Small intestine (tissue), 7 donors: ENCODE measurements at regions not wholly inside any gene's neighbourhood (a gene's known extent, or its start where the extent isn't known, plus 50 kb on each side); places are given as distances from the start of the nearest gene placed in this dataset.

Source experiments
- DNase-seq, 2 donors: peaks; one replicate each; pipeline versions ENCODE4 v3.0.0 to v3.0.0-alpha.2; 2013
- FAIRE-seq: peaks from 2 replicates; lab custom pipeline; 2012; peaks lifted over from hg19 to GRCh38; lab: Jason Lieb, UNC
- H3K27ac ChIP-seq, 3 donors: one replicate each; pipeline ENCODE4 v1.5.1; 2013; ENCODE audit warnings: low read length in 2 of 3, mild to moderate bottlenecking in 2 of 3, control low read depth in 1 of 3, inconsistent platforms in 1 of 3, low read depth in 1 of 3, moderate library complexity in 1 of 3
- H3K27me3 ChIP-seq, 3 donors: one replicate each; pipeline ENCODE4 v1.6.1; 2013; ENCODE audit warnings: low read length in 3 of 3, inconsistent platforms in 1 of 3; ENCODE audit not compliant: control insufficient read depth in 3 of 3, insufficient read depth in 3 of 3
- H3K36me3 ChIP-seq, 3 donors: one replicate each; pipeline ENCODE4 v1.6.1; 2013; ENCODE audit warnings: low read length in 3 of 3, inconsistent platforms in 1 of 3, low read depth in 1 of 3, mild to moderate bottlenecking in 1 of 3, moderate library complexity in 1 of 3; ENCODE audit not compliant: control insufficient read depth in 3 of 3, insufficient read depth in 2 of 3
- H3K4me1 ChIP-seq, 3 donors: one replicate each; pipeline ENCODE4 v1.6.1; 2013; ENCODE audit warnings: low read length in 2 of 3, inconsistent platforms in 1 of 3, low read depth in 1 of 3, mild to moderate bottlenecking in 1 of 3, moderate library complexity in 1 of 3; ENCODE audit not compliant: control insufficient read depth in 3 of 3, insufficient read depth in 2 of 3
- H3K4me3 ChIP-seq, 3 donors: one replicate each; pipeline ENCODE4 v1.5.1; 2013; ENCODE audit warnings: low read length in 3 of 3, control low read depth in 1 of 3, inconsistent platforms in 1 of 3, low read depth in 1 of 3, mild to moderate bottlenecking in 1 of 3, moderate library complexity in 1 of 3
- H3K9me3 ChIP-seq, 2 donors: one replicate each; pipeline ENCODE4 v1.6.1; 2013; ENCODE audit warnings: low read depth in 1 of 2, low read length in 1 of 2; ENCODE audit not compliant: control insufficient read depth in 2 of 2, insufficient read depth in 1 of 2
- WGBS, 3 donors: extraction: QIAGEN DNeasy Blood & Tissue Kit; methylation state at CpG; one replicate each; pipeline ENCODE4 v1.1.7; 2013; 5-methylcytosine and 5-hydroxymethylcytosine counted together
- donor health status: healthy with polysubstance abuse.
- donor health status: control.
- donor health status: control.
- donor health status: Bipolar disorder and iron deficiency.
- donor health status: healthy.

DNA sequence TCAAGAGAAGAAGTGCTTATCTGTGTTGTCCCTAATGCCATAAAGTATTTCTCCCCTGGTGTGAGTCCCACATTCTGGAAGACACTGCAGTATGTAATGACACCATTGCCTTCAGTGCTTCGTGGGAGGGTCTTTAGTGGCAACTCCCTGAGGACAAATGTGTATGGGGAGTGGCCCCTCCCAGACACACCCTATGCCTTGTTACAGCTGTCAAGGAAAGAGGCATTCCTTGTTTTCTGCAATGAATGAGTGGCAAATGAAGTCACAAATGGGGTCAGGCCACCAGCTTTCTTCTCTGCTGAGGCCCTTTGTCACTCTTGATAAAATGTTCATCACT lies 183.2 kb downstream of the FGFR2 start:
- DNase-seq (no peak), FAIRE-seq (no peak)
- H3K4me1 ChIP-seq: peaks cover 0 to 5% (median 0%) of the 10 kb centered on the region in 3 donors
- H3K4me3 ChIP-seq: no peak overlapping the region
- WGBS, 3 donors: 33 to 48% (median 47%) methylated on average over 1 of the region's 1 CpG
- H3K36me3 ChIP-seq: no peaks in the 10 kb centered on the region
- H3K27ac ChIP-seq: no peak overlapping the region
- no peaks in the 10 kb centered on the region for H3K27me3 ChIP-seq
- peaks cover 0 to 10% of the 10 kb centered on the region in 2 donors for H3K9me3 ChIP-seq

DNA sequence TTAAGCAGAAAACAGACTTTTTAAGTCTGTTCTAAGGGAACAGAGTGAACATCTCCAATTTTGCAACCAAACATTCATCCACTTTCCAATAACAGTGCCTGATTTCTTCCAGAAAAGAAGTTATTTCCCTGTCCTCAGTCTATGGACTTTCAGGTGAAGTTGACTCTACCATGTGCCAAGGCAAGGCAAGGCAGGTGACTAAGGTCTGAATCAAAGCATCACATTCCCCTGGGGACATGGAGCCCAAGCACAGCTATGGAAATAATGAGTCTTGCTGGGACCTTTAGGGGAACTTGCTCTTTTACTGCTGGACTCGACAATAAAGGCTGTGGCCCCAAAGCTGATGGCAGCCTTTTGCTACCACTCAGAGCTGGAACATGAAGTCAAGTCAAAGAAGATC lies 182.2 kb downstream of the FGFR2 start:
- Histone ChIP-seq H3K9me3 (peaks cover 0 to 13% of the 10 kb centered on the region in 2 donors), H3K36me3 (no peaks in the 10 kb centered on the region), H3K27me3 (no peaks in the 10 kb centered on the region), H3K27ac (no peak overlapping the region), H3K4me3 (no peak overlapping the region), H3K4me1 (peaks cover 0 to 5% (median 0%) of the 10 kb centered on the region in 3 donors)
- FAIRE-seq (no peak), DNase-seq (no peak)
- 72 to 88% (median 83%) methylated on average over 1 of the region's 1 CpG for WGBS, 3 donors

DNA sequence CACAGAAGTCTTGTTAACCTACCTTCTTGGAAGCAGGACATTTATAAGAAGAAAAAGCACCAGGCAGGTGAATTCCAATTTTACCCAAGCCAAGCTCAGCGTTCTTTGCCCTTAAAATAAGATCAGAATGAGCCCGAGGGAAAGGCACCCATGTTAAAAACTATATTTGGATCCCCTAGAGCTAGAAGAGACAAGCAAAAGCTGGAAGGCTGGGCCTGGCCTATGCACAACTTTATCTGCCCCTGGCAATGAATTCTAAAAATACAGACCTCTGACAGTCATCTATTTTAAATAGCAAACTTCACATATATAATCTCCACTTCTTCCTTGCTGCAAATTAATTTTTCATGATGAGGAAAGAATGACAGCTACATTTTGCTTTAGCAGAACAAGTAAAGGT lies 180.9 kb downstream of the FGFR2 start:
- no peak overlapping the region for H3K4me3 ChIP-seq
- DNase-seq: no peak
- H3K9me3 ChIP-seq: peaks cover 0 to 13% of the 10 kb centered on the region in 2 donors
- H3K27me3 ChIP-seq: no peaks in the 10 kb centered on the region
- H3K36me3 ChIP-seq: no peaks in the 10 kb centered on the region
- no peak for FAIRE-seq
- H3K4me1 ChIP-seq: peaks cover 0 to 5% (median 0%) of the 10 kb centered on the region in 3 donors
- 79 to 80% (median 80%) methylated on average over 2 of the region's 2 CpGs for WGBS, 3 donors
- H3K27ac ChIP-seq: no peak overlapping the region

DNA sequence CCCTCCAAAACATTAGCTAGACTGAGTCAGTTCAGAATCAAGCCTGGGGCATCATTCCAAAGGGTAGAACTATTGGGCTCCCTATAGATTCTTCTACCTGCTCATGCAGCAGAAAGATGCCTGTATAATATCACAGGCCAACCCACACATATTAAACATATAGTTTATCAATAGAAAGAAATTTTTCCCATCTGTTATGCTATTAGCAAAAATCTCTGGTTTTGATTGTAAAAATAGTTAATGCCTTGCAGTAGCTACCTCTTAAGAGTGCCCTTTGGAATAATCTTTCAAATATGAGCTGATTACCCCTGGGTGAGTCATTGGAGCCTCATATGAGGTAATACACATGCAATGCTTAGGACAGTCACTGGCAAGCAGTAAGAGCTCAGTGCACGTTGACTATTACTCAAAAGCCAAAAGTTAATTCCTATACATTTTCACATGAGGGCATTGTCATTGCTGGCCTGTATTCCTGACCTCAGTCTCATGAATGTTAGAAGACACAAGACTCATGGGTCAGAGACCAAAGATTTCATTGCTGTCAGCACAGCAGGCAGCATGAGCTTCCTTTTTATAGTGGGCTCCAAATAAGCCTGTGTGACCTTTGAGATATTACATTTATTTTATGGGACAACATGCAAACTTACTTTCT lies 180.0 kb downstream of the FGFR2 start:
- H3K4me3 ChIP-seq: no peak overlapping the region
- no peaks in the 10 kb centered on the region for H3K27me3 ChIP-seq
- H3K9me3 ChIP-seq: peaks cover 0 to 14% of the 10 kb centered on the region in 2 donors
- H3K4me1 ChIP-seq: peaks cover 0 to 5% (median 0%) of the 10 kb centered on the region in 3 donors
- 21 to 53% (median 33%) methylated on average over 1 of the region's 1 CpG for WGBS, 3 donors
- H3K36me3 ChIP-seq: no peaks in the 10 kb centered on the region
- DNase-seq: peak; percentile 39 to 78
- peak overlapping the region in 1 of 3 donors; percentile 12 for H3K27ac ChIP-seq
- no peak for FAIRE-seq

DNA sequence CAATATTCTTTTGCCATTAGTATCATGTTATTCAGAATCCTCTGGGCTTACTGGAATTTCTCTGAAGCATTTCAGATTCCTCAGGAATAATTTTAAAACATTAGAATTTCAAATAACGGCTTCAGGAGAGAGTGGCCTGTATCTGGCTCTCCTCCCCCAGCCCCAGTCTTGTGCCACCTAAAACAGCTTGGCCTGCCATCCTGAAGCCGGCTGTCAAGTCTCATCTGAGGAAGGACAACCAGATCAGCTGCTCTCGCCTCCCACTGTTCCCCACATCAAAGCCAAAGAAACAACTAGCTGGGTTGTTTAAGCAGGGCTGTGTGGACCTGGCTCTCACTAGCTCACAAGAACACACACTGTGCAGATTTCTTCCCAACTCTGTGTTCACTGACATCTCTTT lies 178.2 kb downstream of the FGFR2 start:
- no peak overlapping the region for H3K27ac ChIP-seq
- peaks cover 0 to 5% (median 0%) of the 10 kb centered on the region in 3 donors for H3K4me1 ChIP-seq
- WGBS, 3 donors: 76 to 87% (median 84%) methylated on average over 3 of the region's 3 CpGs
- no peak overlapping the region for H3K4me3 ChIP-seq
- H3K36me3 ChIP-seq: no peaks in the 10 kb centered on the region
- no peak for FAIRE-seq
- H3K27me3 ChIP-seq: no peaks in the 10 kb centered on the region
- no peak for DNase-seq
- H3K9me3 ChIP-seq: peaks cover 0 to 19% of the 10 kb centered on the region in 2 donors

DNA sequence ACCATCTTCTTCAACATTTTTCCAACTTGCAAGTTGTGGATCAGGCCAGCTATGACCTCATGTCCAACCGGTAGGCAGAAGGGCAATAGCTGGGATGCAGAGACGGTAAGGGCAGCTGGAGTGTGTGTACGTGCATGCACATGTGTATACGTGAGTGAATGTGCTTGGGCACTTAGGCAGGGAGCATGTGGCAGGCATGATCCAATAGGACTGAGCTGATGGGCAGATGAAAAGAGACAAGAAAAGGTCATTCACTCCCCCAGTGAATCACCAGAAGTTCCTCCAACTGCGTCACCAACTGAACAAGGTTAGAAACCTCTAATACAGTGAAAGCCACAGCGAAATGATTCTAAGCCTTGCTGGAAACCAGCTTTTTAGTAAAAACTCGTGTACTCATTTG lies 176.1 kb downstream of the FGFR2 start:
- Histone ChIP-seq H3K36me3 (no peaks in the 10 kb centered on the region), H3K4me1 (peaks cover 0 to 15% (median 0%) of the 10 kb centered on the region in 3 donors), H3K9me3 (peaks cover 0 to 19% of the 10 kb centered on the region in 2 donors), H3K4me3 (no peak overlapping the region), H3K27ac (no peak overlapping the region), H3K27me3 (no peaks in the 10 kb centered on the region)
- WGBS, 3 donors: 87 to 92% (median 89%) methylated on average over 7 of the region's 7 CpGs
- FAIRE-seq: no peak
- DNase-seq: no peak

DNA sequence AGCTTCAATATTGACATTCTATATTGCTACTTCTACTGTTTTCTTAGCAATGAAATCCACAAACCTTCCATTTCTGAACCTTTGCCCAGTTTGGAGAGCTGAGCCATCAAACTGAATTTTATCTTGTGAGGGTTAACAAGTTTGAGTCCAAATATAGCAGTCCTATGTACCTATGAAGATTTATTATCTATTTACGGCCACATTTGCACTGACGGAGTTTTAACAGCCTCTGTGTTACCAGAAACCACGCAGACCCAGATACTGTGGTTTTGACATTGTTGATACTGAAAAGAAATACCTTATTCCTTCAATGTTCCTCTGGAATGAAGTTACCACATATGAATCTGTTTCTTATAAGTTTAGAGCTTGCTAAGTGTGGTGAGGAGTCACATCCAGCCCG lies 172.6 kb downstream of the FGFR2 start:
- DNase-seq: peak in 1 of 2 donors; percentile 24
- H3K27ac ChIP-seq: no peak overlapping the region
- H3K36me3 ChIP-seq: no peaks in the 10 kb centered on the region
- FAIRE-seq: no peak
- peaks cover 0 to 11% (median 0%) of the 10 kb centered on the region in 3 donors for H3K4me1 ChIP-seq
- WGBS, 3 donors: 56 to 60% (median 56%) methylated on average over 4 of the region's 4 CpGs
- no peaks in the 10 kb centered on the region for H3K27me3 ChIP-seq
- peaks cover 0 to 6% of the 10 kb centered on the region in 2 donors for H3K9me3 ChIP-seq
- no peak overlapping the region for H3K4me3 ChIP-seq

DNA sequence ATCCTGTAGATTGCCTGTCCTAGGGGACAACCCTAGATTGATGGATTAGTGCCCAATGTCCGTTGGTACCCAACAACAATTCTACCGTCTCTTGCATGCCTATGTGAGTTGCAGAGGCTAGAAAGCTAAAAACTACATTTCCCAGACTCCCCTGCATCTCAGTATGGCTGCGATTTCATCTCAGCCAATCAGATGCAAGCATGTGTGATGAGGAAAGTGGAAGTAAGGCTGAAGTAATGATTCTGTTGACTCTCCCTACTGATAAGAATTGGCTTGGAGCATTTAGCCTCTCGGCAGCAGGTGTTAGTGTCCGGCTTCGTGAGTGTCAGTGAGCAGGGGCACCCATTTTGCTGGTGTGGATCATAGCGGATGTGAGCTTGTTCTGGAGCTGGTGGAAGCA lies 171.9 kb downstream of the FGFR2 start:
- H3K4me1 ChIP-seq: peaks cover 0 to 11% (median 0%) of the 10 kb centered on the region in 3 donors
- no peak for FAIRE-seq
- no peak overlapping the region for H3K27ac ChIP-seq
- H3K4me3 ChIP-seq: no peak overlapping the region
- H3K27me3 ChIP-seq: no peaks in the 10 kb centered on the region
- H3K36me3 ChIP-seq: no peaks in the 10 kb centered on the region
- 62 to 78% (median 77%) methylated on average over 7 of the region's 7 CpGs for WGBS, 3 donors
- peak; percentile 23 to 25 for DNase-seq
- peaks cover 0 to 6% of the 10 kb centered on the region in 2 donors for H3K9me3 ChIP-seq
